ENCODE measurements at regions not wholly inside any gene's neighbourhood (a gene's known extent, or its start where the extent isn't known, plus 50 kb on each side); places are given as distances from the start of the nearest gene placed in this dataset.

DNA sequence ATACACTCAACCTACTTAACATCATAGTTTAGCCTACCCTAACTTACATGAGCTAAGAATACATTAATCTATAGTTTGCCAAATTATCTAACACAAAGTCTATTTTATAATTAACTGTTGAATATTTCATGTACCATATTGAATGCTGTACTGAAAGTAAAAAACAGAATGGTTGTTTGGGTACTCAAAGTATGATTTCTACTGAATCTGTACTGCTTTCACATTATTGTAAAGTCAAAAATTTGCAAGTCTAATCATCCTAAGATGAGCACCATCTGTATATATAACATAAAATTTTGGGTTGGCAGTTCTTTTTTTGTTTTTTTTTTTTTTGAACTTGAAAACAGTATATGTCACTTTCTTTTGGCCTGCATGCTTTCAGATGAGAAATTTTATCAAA lies 1212.6 kb downstream of the SLITRK5 start:
- TF ChIP-seq POLR2A (IDR thresholded peaks at IDR 0.05; ENCODE audit: borderline replicate concordance, extremely low read depth, insufficient read depth, insufficient read length), result no peak
- no peak for TF ChIP-seq ZFX (IDR thresholded peaks at IDR 0.05)
- no peak for TF ChIP-seq SP1 (IDR thresholded peaks at IDR 0.05; ENCODE audit: low read depth)
- TF ChIP-seq EZH2 (IDR thresholded peaks at IDR 0.05), result no peak
- TF ChIP-seq, protein P1, sequence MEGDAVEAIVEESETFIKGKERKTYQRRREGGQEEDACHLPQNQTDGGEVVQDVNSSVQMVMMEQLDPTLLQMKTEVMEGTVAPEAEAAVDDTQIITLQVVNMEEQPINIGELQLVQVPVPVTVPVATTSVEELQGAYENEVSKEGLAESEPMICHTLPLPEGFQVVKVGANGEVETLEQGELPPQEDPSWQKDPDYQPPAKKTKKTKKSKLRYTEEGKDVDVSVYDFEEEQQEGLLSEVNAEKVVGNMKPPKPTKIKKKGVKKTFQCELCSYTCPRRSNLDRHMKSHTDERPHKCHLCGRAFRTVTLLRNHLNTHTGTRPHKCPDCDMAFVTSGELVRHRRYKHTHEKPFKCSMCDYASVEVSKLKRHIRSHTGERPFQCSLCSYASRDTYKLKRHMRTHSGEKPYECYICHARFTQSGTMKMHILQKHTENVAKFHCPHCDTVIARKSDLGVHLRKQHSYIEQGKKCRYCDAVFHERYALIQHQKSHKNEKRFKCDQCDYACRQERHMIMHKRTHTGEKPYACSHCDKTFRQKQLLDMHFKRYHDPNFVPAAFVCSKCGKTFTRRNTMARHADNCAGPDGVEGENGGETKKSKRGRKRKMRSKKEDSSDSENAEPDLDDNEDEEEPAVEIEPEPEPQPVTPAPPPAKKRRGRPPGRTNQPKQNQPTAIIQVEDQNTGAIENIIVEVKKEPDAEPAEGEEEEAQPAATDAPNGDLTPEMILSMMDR (IDR thresholded peaks at IDR 0.05 in 2 of 3, conservative IDR thresholded peaks at IDR 0.05 in 1 of 3; ENCODE audit: borderline replicate concordance in 1 of 3, insufficient read depth in 1 of 3, low read depth in 2 of 3, low read length in 2 of 3), result no peak
- TF ChIP-seq CEBPB (IDR thresholded peaks at IDR 0.05; ENCODE audit: low read depth), result no peak
- TF ChIP-seq RAD21 (IDR thresholded peaks at IDR 0.05; ENCODE audit: low read depth), result no peak
- no peak for TF ChIP-seq EZH2phosphoT487 (IDR thresholded peaks at IDR 0.05; ENCODE audit: borderline replicate concordance)
- no peak for TF ChIP-seq ZBTB33 (IDR thresholded peaks at IDR 0.05; ENCODE audit: extremely low read depth, insufficient replicate concordance, low read length)
- TF ChIP-seq CBX3 (IDR thresholded peaks at IDR 0.05; ENCODE audit: low read depth), result no peak

Measured in HCT116 (cell line).